Stomach (tissue), 4 donors: ENCODE measurements at regions not wholly inside any gene's neighbourhood (a gene's known extent, or its start where the extent isn't known, plus 50 kb on each side); places are given as distances from the start of the nearest gene placed in this dataset.

Experiments used
- EP300 ChIP-seq: sonication (generic); formaldehyde crosslinking; IDR thresholded peaks from one replicate; pipeline ENCODE4 v1.6.1; 2017; ENCODE audit warnings: antibody characterized with exemption
- TF ChIP-seq, protein P1 (sequence below), 7 experiments: fragments of 450-650 bp in 4 of 7; fragments of 200-600 bp in 3 of 7; sonication (generic) in 3 of 7; IDR thresholded peaks; one replicate each; pipeline ENCODE4 v1.5.1; 2016 to 2019; ENCODE audit warnings: antibody characterized with exemption in 7 of 7, control low read depth in 2 of 7, mild to moderate bottlenecking in 1 of 7

GRCh38 chr2:32884346-32884745 is 62.4 kb upstream of the LTBP1 start:
- TF ChIP-seq EP300, result no peak
- TF ChIP-seq, protein P1, sequence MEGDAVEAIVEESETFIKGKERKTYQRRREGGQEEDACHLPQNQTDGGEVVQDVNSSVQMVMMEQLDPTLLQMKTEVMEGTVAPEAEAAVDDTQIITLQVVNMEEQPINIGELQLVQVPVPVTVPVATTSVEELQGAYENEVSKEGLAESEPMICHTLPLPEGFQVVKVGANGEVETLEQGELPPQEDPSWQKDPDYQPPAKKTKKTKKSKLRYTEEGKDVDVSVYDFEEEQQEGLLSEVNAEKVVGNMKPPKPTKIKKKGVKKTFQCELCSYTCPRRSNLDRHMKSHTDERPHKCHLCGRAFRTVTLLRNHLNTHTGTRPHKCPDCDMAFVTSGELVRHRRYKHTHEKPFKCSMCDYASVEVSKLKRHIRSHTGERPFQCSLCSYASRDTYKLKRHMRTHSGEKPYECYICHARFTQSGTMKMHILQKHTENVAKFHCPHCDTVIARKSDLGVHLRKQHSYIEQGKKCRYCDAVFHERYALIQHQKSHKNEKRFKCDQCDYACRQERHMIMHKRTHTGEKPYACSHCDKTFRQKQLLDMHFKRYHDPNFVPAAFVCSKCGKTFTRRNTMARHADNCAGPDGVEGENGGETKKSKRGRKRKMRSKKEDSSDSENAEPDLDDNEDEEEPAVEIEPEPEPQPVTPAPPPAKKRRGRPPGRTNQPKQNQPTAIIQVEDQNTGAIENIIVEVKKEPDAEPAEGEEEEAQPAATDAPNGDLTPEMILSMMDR (IDR thresholded peaks at IDR 0.05), result no peak
